HepG2 (cell line): ENCODE measurements at regions not wholly inside any gene's neighbourhood (a gene's known extent, or its start where the extent isn't known, plus 50 kb on each side); places are given as distances from the start of the nearest gene placed in this dataset.

ENCODE experiments used
- AGO2 ChIP-seq: fragments of 200-400 bp; formaldehyde crosslinking; optimal IDR thresholded peaks from 2 replicates; pipeline ENCODE3; 2017; ENCODE audit warnings: mild to moderate bottlenecking, low read depth, low read length, moderate library complexity
- CEBPG ChIP-seq: IDR thresholded peaks from 2 replicates; pipeline ENCODE4 v1.6.1; 2016
- CREB1 ChIP-seq, 2 experiments: fragments of 450-650 bp in 1 of 2; IDR thresholded peaks; 2 replicates each; pipeline ENCODE4 v1.6.1; 2016 to 2017; ENCODE audit warnings: control low read depth in 1 of 2, mild to moderate bottlenecking in 1 of 2, missing compliant biosample characterization in 1 of 2, missing genetic modification characterization in 1 of 2
- DNMT3B ChIP-seq: conservative IDR thresholded peaks from 2 replicates; pipeline ENCODE4 v1.6.1; 2016; ENCODE audit warnings: missing biosample characterization, control low read depth
- GTF3A ChIP-seq: sonication (generic); formaldehyde crosslinking; conservative IDR thresholded peaks from 2 replicates; pipeline ENCODE4 v1.4.0; 2020; ENCODE audit warnings: mild to moderate bottlenecking, missing genetic modification reagents
- KLF12 ChIP-seq: sonication (generic); formaldehyde crosslinking; IDR thresholded peaks from 2 replicates; pipeline ENCODE4 v1.4.0; 2020; ENCODE audit warnings: missing genetic modification reagents, borderline replicate concordance
- MAF1 ChIP-seq: sonication (generic); formaldehyde crosslinking; IDR thresholded peaks from 2 replicates; pipeline ENCODE4 v1.5.0; 2020; ENCODE audit warnings: missing genetic modification reagents, borderline replicate concordance
- MIXL1 ChIP-seq: IDR thresholded peaks from 2 replicates; pipeline ENCODE4 v1.6.1; 2016
- NR2F2 ChIP-seq: IDR thresholded peaks from 2 replicates; pipeline ENCODE4 v1.6.1; 2012; ENCODE audit warnings: low read depth, inconsistent platforms, borderline replicate concordance
- POGZ ChIP-seq: sonication (generic); formaldehyde crosslinking; IDR thresholded peaks from 2 replicates; pipeline ENCODE4 v1.4.0; 2020; ENCODE audit warnings: mild to moderate bottlenecking, missing genetic modification reagents
- PRPF4 ChIP-seq: fragments of 200-400 bp; formaldehyde crosslinking; IDR thresholded peaks from 2 replicates; pipeline ENCODE4 v1.6.1; 2016; ENCODE audit warnings: low read length, low read depth; ENCODE audit not compliant: poor library complexity, severe bottlenecking
- SAP130 ChIP-seq: IDR thresholded peaks from 2 replicates; pipeline ENCODE4 v1.6.1; 2016; ENCODE audit warnings: low read depth
- SIN3B ChIP-seq: fragments of 150-350 bp; IDR thresholded peaks from 2 replicates; pipeline ENCODE4 v1.6.1; 2014; ENCODE audit warnings: low read length
- TARDBP ChIP-seq: sonication (generic); formaldehyde crosslinking; IDR thresholded peaks from 2 replicates; pipeline ENCODE4 v1.8.0; 2022; ENCODE audit warnings: mild to moderate bottlenecking, missing genetic modification reagents
- ZNF124 ChIP-seq: sonication (generic); formaldehyde crosslinking; IDR thresholded peaks from 2 replicates; pipeline ENCODE4 v1.4.0; 2020; ENCODE audit warnings: missing genetic modification reagents
- ZNF460 ChIP-seq: sonication (generic); formaldehyde crosslinking; IDR thresholded peaks from 2 replicates; pipeline ENCODE4 v1.5.1; 2020; ENCODE audit warnings: missing genetic modification reagents, mild to moderate bottlenecking, borderline replicate concordance
- ZNF781 ChIP-seq: sonication (generic); formaldehyde crosslinking; IDR thresholded peaks from 2 replicates; pipeline ENCODE4 v1.5.1; 2020; ENCODE audit warnings: borderline replicate concordance, mild to moderate bottlenecking, missing genetic modification reagents; ENCODE audit errors: not compliant biosample characterization
- TF ChIP-seq, protein P1 (sequence below): sonication (generic); formaldehyde crosslinking; IDR thresholded peaks from 2 replicates; pipeline ENCODE4 v1.8.0; 2022; ENCODE audit warnings: mild to moderate bottlenecking, missing genetic modification reagents; ENCODE audit not compliant: insufficient replicate concordance
- TF ChIP-seq, protein P2 (sequence below): IDR thresholded peaks from 2 replicates; pipeline ENCODE4 v1.6.1; 2016
- TF ChIP-seq, protein P3 (sequence below): sonication (generic); formaldehyde crosslinking; IDR thresholded peaks from 2 replicates; pipeline ENCODE4 v1.5.0; 2020; ENCODE audit warnings: mild to moderate bottlenecking, missing genetic modification reagents
- TF ChIP-seq, protein P4 (sequence below): sonication (generic); formaldehyde crosslinking; IDR thresholded peaks from 2 replicates; pipeline ENCODE4 v1.5.0; 2020; ENCODE audit warnings: mild to moderate bottlenecking, missing genetic modification reagents, borderline replicate concordance

DNA sequence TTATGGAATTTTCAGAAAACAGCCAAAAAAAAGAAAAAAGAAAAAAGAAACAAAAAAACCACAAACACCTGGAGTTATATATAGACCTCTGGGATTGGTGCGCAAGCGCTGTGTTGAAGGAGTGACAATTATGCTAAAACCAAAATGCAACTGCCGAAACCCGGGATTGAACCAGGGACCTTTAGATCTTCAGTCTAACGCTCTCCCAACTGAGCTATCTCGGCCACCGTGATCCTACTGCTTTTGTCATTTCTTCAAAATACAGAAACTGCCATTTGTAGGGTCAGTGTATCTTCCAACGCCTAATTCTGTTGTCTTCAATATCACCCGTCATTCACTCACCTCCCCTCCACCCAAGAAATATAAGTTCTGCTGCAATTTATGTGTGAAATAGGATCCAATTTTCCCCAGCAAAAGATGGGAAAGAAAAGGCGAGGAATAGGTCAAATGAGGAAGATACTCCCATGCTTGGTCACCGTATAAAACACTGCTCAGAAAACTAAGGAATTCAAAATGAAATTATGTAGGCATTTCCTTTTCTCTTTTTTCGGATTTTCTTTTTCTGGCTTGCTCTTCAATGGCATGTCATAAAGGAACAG, 116.0 kb downstream of the TRIM27 start (continued):
- TF ChIP-seq GTF3A (0 out of 2 replicates have a peak, but pooled peaks have one; percentile 61), ZNF460 (no peak), DNMT3B (CRISPR knock-in tag) (0 out of 2 replicates have a peak, but pooled peaks have one; percentile 36), ZNF781 (peak; percentile 46), PRPF4 (peak; percentile 75), ZNF124 (CRISPR knock-in tag) (0 out of 2 replicates have a peak, but pooled peaks have one; percentile 53), NR2F2 (peak; percentile 21; the same call in 1 of the 2 replicates), SAP130 (peak; percentile 54; the same call in 1 of the 2 replicates), TARDBP (CRISPR knock-in tag) (peak; percentile 31; the same call in 1 of the 2 replicates), SIN3B (peak; percentile 55; the same call in 1 of the 2 replicates), MAF1 (CRISPR knock-in tag) (peak; percentile 97), KLF12 (CRISPR knock-in tag) (no peak), AGO2 (no peak), CREB1 (IDR thresholded peaks at IDR 0.05) (no peak), CREB1 (CRISPR knock-in tag; IDR thresholded peaks at IDR 0.05) (peak; percentile 54; the same call in 1 of the 2 replicates), MIXL1 (peak; percentile 63), POGZ (peak; percentile 56; the same call in 1 of the 2 replicates), CEBPG (CRISPR knock-in tag) (peak; percentile 28; the same call in 1 of the 2 replicates)
- TF ChIP-seq, protein P1, sequence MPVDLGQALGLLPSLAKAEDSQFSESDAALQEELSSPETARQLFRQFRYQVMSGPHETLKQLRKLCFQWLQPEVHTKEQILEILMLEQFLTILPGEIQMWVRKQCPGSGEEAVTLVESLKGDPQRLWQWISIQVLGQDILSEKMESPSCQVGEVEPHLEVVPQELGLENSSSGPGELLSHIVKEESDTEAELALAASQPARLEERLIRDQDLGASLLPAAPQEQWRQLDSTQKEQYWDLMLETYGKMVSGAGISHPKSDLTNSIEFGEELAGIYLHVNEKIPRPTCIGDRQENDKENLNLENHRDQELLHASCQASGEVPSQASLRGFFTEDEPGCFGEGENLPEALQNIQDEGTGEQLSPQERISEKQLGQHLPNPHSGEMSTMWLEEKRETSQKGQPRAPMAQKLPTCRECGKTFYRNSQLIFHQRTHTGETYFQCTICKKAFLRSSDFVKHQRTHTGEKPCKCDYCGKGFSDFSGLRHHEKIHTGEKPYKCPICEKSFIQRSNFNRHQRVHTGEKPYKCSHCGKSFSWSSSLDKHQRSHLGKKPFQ (CRISPR knock-in tag), result no peak
- TF ChIP-seq, protein P2, sequence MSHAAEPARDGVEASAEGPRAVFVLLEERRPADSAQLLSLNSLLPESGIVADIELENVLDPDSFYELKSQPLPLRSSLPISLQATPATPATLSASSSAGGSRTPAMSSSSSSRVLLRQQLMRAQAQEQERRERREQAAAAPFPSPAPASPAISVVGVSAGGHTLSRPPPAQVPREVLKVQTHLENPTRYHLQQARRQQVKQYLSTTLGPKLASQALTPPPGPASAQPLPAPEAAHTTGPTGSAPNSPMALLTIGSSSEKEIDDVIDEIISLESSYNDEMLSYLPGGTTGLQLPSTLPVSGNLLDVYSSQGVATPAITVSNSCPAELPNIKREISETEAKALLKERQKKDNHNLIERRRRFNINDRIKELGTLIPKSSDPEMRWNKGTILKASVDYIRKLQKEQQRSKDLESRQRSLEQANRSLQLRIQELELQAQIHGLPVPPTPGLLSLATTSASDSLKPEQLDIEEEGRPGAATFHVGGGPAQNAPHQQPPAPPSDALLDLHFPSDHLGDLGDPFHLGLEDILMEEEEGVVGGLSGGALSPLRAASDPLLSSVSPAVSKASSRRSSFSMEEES, result peak; percentile 31; the same call in 1 of the 2 replicates
- TF ChIP-seq, protein P3, sequence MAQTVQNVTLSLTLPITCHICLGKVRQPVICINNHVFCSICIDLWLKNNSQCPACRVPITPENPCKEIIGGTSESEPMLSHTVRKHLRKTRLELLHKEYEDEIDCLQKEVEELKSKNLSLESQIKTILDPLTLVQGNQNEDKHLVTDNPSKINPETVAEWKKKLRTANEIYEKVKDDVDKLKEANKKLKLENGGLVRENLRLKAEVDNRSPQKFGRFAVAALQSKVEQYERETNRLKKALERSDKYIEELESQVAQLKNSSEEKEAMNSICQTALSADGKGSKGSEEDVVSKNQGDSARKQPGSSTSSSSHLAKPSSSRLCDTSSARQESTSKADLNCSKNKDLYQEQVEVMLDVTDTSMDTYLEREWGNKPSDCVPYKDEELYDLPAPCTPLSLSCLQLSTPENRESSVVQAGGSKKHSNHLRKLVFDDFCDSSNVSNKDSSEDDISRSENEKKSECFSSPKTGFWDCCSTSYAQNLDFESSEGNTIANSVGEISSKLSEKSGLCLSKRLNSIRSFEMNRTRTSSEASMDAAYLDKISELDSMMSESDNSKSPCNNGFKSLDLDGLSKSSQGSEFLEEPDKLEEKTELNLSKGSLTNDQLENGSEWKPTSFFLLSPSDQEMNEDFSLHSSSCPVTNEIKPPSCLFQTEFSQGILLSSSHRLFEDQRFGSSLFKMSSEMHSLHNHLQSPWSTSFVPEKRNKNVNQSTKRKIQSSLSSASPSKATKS, result 0 out of 2 replicates have a peak, but pooled peaks have one; percentile 31
- TF ChIP-seq, protein P4, sequence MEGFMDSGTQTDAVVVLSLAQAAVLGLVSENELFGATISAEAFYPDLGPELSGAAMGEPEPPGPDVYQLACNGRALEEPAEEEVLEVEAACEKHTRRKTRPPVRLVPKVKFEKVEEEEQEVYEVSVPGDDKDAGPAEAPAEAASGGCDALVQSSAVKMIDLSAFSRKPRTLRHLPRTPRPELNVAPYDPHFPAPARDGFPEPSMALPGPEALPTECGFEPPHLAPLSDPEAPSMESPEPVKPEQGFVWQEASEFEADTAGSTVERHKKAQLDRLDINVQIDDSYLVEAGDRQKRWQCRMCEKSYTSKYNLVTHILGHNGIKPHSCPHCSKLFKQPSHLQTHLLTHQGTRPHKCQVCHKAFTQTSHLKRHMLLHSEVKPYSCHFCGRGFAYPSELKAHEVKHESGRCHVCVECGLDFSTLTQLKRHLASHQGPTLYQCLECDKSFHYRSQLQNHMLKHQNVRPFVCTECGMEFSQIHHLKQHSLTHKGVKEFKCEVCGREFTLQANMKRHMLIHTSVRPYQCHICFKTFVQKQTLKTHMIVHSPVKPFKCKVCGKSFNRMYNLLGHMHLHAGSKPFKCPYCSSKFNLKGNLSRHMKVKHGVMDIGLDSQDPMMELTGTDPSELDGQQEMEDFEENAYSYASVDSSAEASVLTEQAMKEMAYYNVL (CRISPR knock-in tag), result peak; percentile 63; the same call in 1 of the 2 replicates
